CD8-positive, alpha-beta memory T cell (primary cell): ENCODE measurements at regions not wholly inside any gene's neighbourhood (a gene's known extent, or its start where the extent isn't known, plus 50 kb on each side); places are given as distances from the start of the nearest gene placed in this dataset.

Source experiments
- CTCF ChIA-PET: fragments of 350-600 bp; sonication (Branson Sonifier 250); formaldehyde crosslinking; loops from one replicate; lab custom pipeline; 2021; ENCODE audit warnings: antibody characterized with exemption; lab: Charles Lee
- POLR2A ChIA-PET: fragments of 350-600 bp; sonication (Branson Sonifier 250); formaldehyde crosslinking; loops from one replicate; lab custom pipeline; 2021; ENCODE audit warnings: antibody characterized with exemption; lab: Charles Lee
- DNase-seq, 5 donors: peaks; one replicate each; pipeline versions ENCODE4 v3.0.0 to v3.0.0-alpha.2; 2020 to 2022; ENCODE audit warnings: mixed read lengths in 1 of 5
- H3K27ac ChIP-seq: one replicate; pipeline ENCODE4 v1.7.0; 2013; ENCODE audit warnings: low read depth, mild to moderate bottlenecking, low read length, moderate library complexity
- H3K27me3 ChIP-seq: 2 replicates; pipeline ENCODE4 v1.7.0; 2013; ENCODE audit warnings: low read length, mild to moderate bottlenecking; ENCODE audit not compliant: insufficient read depth, poor library complexity, severe bottlenecking
- H3K36me3 ChIP-seq: 2 replicates; pipeline ENCODE4 v1.7.0; 2013; ENCODE audit warnings: mild to moderate bottlenecking, low read length, moderate library complexity; ENCODE audit not compliant: insufficient read depth
- H3K4me1 ChIP-seq: 2 replicates; pipeline ENCODE4 v1.7.0; 2013; ENCODE audit warnings: mild to moderate bottlenecking, low read length, moderate library complexity; ENCODE audit not compliant: insufficient read depth
- H3K4me3 ChIP-seq: 2 replicates; pipeline ENCODE4 v1.7.0; 2013; ENCODE audit warnings: mild to moderate bottlenecking, low read length
- H3K9me3 ChIP-seq: 2 replicates; pipeline ENCODE4 v1.7.0; 2013; ENCODE audit warnings: mild to moderate bottlenecking, low read length
- H3K27ac Mint-ChIP-seq, 8 donors: one replicate each; pipeline ENCODE4 v1.8.0; 2020 to 2021; ENCODE audit warnings: mixed read lengths in 8 of 8, mild to moderate bottlenecking in 6 of 8, inconsistent platforms in 3 of 8, moderate library complexity in 3 of 8
- H3K27me3 Mint-ChIP-seq, 2 donors: one replicate each; pipeline ENCODE4 v1.8.0; 2020 to 2021; ENCODE audit warnings: mixed read lengths in 2 of 2, mild to moderate bottlenecking in 1 of 2, moderate library complexity in 1 of 2
- H3K36me3 Mint-ChIP-seq, 3 donors: one replicate each; pipeline ENCODE4 v1.8.0; 2020 to 2021; ENCODE audit warnings: mixed read lengths in 3 of 3, inconsistent platforms in 1 of 3, mild to moderate bottlenecking in 1 of 3
- H3K4me1 Mint-ChIP-seq, 3 donors: one replicate each; pipeline ENCODE4 v1.8.0; 2020 to 2021; ENCODE audit warnings: mixed read lengths in 3 of 3, inconsistent platforms in 1 of 3, mild to moderate bottlenecking in 1 of 3
- H3K4me3 Mint-ChIP-seq, 7 donors: one replicate each; pipeline ENCODE4 v1.8.0; 2020 to 2021; ENCODE audit warnings: mixed read lengths in 7 of 7, mild to moderate bottlenecking in 6 of 7, moderate library complexity in 4 of 7, inconsistent platforms in 2 of 7
- H3K9me3 Mint-ChIP-seq, 5 donors: one replicate each; pipeline ENCODE4 v1.8.0; 2020 to 2022; ENCODE audit warnings: mixed read lengths in 5 of 5, mild to moderate bottlenecking in 3 of 5, moderate library complexity in 2 of 5, inconsistent platforms in 1 of 5

DNA sequence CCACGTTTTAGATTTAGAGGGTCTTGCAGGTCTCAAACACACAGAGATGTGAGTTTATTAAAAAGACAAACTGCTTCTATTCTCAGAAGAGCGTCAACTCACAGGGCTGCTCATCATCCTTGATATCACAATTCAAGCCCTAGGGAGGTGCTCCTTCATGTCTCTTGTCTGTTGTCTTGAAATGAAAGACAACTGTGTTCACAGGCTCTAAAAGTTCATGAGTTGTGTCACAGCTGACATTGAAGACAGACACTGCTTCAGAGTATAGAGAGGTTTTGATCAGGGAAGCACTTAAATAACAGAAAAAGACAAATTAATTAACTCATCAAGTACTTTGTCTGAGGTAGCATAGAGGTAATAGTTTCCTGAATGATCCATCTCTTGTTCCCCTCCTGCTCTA is 1917.6 kb upstream of the WWC1 start:
- DNase-seq: no peak
- Histone ChIP-seq H3K27me3 (no peaks in the 10 kb centered on the region), H3K9me3 (no peaks in the 10 kb centered on the region), H3K27ac (no peak overlapping the region), H3K4me3 (no peak overlapping the region), H3K4me1 (no peaks in the 10 kb centered on the region), H3K36me3 (no peaks in the 10 kb centered on the region)
- peaks cover 2 to 13% (median 5%) of the 10 kb centered on the region in 5 donors for H3K9me3 Mint-ChIP-seq
- H3K27ac Mint-ChIP-seq: no peak overlapping the region
- H3K4me3 Mint-ChIP-seq: no peak overlapping the region
- H3K36me3 Mint-ChIP-seq: no peaks in the 10 kb centered on the region
- ChIA-PET CTCF (no interaction called here), POLR2A (no interaction called here)
- H3K4me1 Mint-ChIP-seq: peaks cover 0 to 5% (median 2%) of the 10 kb centered on the region in 3 donors
- H3K27me3 Mint-ChIP-seq: no peaks in the 10 kb centered on the region

DNA sequence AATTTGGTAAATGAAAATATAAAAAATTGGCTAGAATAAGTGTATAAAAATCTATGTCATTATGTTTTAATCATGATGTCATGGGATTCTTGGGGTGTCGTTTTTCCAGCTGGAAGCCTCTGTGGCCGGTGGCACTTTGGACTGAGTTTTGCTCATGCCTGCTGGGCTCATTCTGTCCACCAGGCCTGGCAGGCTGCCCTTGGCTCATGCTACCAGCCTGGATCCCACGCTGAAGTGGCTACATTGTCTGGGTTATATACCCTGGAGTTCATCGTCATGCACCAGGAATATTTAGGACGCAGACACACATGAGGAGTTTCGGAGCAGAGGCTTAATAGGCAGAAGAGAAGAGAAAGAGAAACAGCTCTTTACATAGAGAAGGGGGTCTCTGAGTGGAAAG is 1913.7 kb upstream of the WWC1 start:
- DNase-seq: no peak
- Histone ChIP-seq H3K4me3 (no peak overlapping the region), H3K36me3 (no peaks in the 10 kb centered on the region), H3K27me3 (no peaks in the 10 kb centered on the region), H3K27ac (no peak overlapping the region), H3K4me1 (no peaks in the 10 kb centered on the region), H3K9me3 (no peaks in the 10 kb centered on the region)
- ChIA-PET CTCF (no interaction called here), POLR2A (no interaction called here)
- Mint-ChIP-seq H3K27ac (no peak overlapping the region), H3K4me1 (no peaks in the 10 kb centered on the region), H3K4me3 (no peak overlapping the region), H3K9me3 (peaks cover 0 to 14% (median 10%) of the 10 kb centered on the region in 5 donors), H3K27me3 (no peaks in the 10 kb centered on the region), H3K36me3 (no peaks in the 10 kb centered on the region)

DNA sequence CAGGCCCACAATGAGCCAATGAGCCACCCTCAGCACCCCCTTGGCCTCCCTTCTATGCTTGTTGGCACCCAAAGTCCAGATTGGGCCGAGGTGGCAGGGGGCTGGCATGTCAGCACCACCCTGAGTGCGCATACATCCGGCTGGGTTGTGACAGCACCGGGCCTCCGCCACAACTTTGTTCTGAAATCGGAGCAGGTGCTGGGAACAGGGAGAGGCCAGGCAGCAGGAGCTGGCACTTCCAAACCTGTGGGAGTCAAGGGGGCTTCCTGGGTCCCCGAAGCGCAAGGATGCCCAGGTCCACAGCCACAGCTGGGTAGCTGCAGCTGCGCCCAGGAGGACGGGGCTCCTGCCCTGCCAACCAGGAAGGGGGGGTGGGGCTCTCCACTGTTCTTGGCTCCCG is 1911.9 kb upstream of the WWC1 start:
- no peak overlapping the region for H3K4me3 Mint-ChIP-seq
- no peak overlapping the region for H3K4me3 ChIP-seq
- no peaks in the 10 kb centered on the region for H3K4me1 ChIP-seq
- ChIA-PET CTCF (no interaction called here), POLR2A (no interaction called here)
- H3K4me1 Mint-ChIP-seq: no peaks in the 10 kb centered on the region
- H3K36me3 Mint-ChIP-seq: no peaks in the 10 kb centered on the region
- no peaks in the 10 kb centered on the region for H3K27me3 ChIP-seq
- H3K36me3 ChIP-seq: no peaks in the 10 kb centered on the region
- no peak overlapping the region for H3K27ac ChIP-seq
- H3K9me3 ChIP-seq: no peaks in the 10 kb centered on the region
- peaks cover 0 to 20% (median 8%) of the 10 kb centered on the region in 5 donors for H3K9me3 Mint-ChIP-seq
- no peaks in the 10 kb centered on the region for H3K27me3 Mint-ChIP-seq
- H3K27ac Mint-ChIP-seq: no peak overlapping the region
- no peak for DNase-seq

DNA sequence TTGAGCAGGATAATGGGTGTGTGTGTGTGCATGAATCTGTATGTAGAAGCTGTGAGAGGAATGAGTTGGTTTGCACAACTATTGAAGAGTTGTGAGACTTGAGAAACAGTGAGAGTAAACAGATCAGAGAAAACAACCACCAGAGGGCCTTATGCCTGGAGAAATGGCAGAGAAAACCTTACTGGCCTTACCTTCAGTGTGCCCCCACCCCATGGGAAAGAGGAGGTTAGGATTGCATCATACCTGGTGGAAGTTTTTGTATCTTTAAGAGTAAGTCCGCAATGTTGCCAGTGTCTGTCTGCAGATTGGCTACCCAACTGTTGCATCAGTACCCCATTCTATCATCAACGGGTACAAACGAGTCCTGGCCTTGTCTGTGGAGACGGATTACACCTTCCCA is 1909.4 kb upstream of the WWC1 start:
- no peak for DNase-seq
- Mint-ChIP-seq H3K36me3 (no peaks in the 10 kb centered on the region), H3K4me1 (no peaks in the 10 kb centered on the region), H3K9me3 (peaks cover 3 to 23% (median 10%) of the 10 kb centered on the region in 5 donors), H3K27ac (no peak overlapping the region), H3K4me3 (no peak overlapping the region), H3K27me3 (no peaks in the 10 kb centered on the region)
- Histone ChIP-seq H3K9me3 (no peaks in the 10 kb centered on the region), H3K27ac (no peak overlapping the region), H3K27me3 (no peaks in the 10 kb centered on the region), H3K4me1 (no peaks in the 10 kb centered on the region), H3K4me3 (no peak overlapping the region), H3K36me3 (no peaks in the 10 kb centered on the region)
- POLR2A ChIA-PET: no interaction called here
- CTCF ChIA-PET: no interaction called here

- H3K9me3 Mint-ChIP-seq: peaks cover 5 to 45% (median 10%) of the 10 kb centered on the region in 5 donors
- H3K36me3 ChIP-seq: no peaks in the 10 kb centered on the region
- H3K4me3 ChIP-seq: no peak overlapping the region
- H3K27me3 Mint-ChIP-seq: no peaks in the 10 kb centered on the region
- H3K27me3 ChIP-seq: no peaks in the 10 kb centered on the region
- H3K27ac Mint-ChIP-seq: no peak overlapping the region
- H3K4me1 Mint-ChIP-seq: no peaks in the 10 kb centered on the region
- H3K4me1 ChIP-seq: no peaks in the 10 kb centered on the region
- H3K27ac ChIP-seq: no peak overlapping the region
- H3K36me3 Mint-ChIP-seq: peaks cover 0 to 2% (median 0%) of the 10 kb centered on the region in 3 donors
- ChIA-PET POLR2A (no interaction called here), CTCF (no interaction called here)
- H3K9me3 ChIP-seq: no peaks in the 10 kb centered on the region
- DNase-seq: no peak
- no peak overlapping the region for H3K4me3 Mint-ChIP-seq
These were observed 1893.3 kb upstream of the WWC1 start for GRCh38 chr5:166398131-166398530.

- Histone ChIP-seq H3K9me3 (no peaks in the 10 kb centered on the region), H3K4me3 (no peak overlapping the region), H3K27me3 (no peaks in the 10 kb centered on the region), H3K4me1 (no peaks in the 10 kb centered on the region), H3K36me3 (no peaks in the 10 kb centered on the region), H3K27ac (no peak overlapping the region)
- no peak for DNase-seq
- ChIA-PET POLR2A (no interaction called here), CTCF (no interaction called here)
- Mint-ChIP-seq H3K4me1 (no peaks in the 10 kb centered on the region), H3K36me3 (peaks cover 0 to 2% (median 0%) of the 10 kb centered on the region in 3 donors), H3K9me3 (peaks cover 2 to 34% (median 7%) of the 10 kb centered on the region in 5 donors), H3K27me3 (no peaks in the 10 kb centered on the region), H3K27ac (no peak overlapping the region), H3K4me3 (no peak overlapping the region)
These were observed 1891.7 kb upstream of the WWC1 start for GRCh38 chr5:166399781-166400180.

DNA sequence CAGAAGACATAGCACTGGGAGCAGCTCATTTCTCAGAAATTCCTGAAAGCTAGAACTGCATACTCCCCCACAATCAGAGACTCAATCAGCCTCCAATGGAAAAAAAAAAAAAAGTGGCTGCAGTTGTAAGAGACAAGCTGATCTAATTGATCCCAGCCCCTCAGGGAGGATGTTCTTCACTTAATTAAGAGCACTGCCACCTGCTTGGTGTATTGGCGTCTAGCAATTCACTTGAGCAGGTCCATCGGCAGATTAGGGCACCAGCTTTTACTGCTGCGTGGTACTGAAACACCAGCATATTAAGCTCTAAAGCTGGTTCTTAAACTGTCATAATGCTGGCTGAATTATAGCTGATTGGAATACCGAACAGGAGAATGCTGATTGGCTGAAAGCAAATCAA is 1890.1 kb upstream of the WWC1 start:
- H3K4me3 Mint-ChIP-seq: no peak overlapping the region
- peaks cover 0 to 2% (median 0%) of the 10 kb centered on the region in 3 donors for H3K36me3 Mint-ChIP-seq
- Histone ChIP-seq H3K27ac (no peak overlapping the region), H3K4me1 (no peaks in the 10 kb centered on the region), H3K27me3 (no peaks in the 10 kb centered on the region), H3K36me3 (no peaks in the 10 kb centered on the region), H3K4me3 (no peak overlapping the region), H3K9me3 (no peaks in the 10 kb centered on the region)
- H3K4me1 Mint-ChIP-seq: no peaks in the 10 kb centered on the region
- ChIA-PET POLR2A (no interaction called here), CTCF (interaction anchor here (1.1 kb wide), 1 partner anchor 18 kb away, joined by 3 read pairs; no protein-coding TSS in a partner anchor)
- no peaks in the 10 kb centered on the region for H3K27me3 Mint-ChIP-seq
- H3K9me3 Mint-ChIP-seq: peaks cover 2 to 30% (median 7%) of the 10 kb centered on the region in 5 donors
- H3K27ac Mint-ChIP-seq: no peak overlapping the region
- no peak for DNase-seq

DNA sequence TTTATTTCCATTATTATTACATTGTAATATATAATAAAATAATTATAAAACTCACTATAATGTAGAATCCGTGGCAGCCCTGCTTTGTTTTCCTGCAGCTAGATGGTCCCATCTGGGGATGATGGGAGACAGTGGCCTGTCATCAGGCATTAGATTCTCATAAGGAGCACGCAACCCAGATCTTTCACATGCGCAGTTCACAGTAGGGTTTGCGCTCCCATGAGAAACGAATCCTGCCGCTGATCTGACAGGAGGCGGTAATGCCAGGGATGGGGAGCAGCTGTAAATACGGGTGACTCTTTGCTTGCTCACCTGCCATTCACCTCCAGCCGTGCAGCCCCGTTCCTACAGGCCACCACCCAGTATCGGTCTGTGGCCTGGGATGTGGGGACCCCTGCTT is 1879.3 kb upstream of the WWC1 start:
- DNase-seq: no peak
- CTCF ChIA-PET: no interaction called here
- peaks cover 0 to 1% of the 10 kb centered on the region in 2 donors for H3K27me3 Mint-ChIP-seq

DNA sequence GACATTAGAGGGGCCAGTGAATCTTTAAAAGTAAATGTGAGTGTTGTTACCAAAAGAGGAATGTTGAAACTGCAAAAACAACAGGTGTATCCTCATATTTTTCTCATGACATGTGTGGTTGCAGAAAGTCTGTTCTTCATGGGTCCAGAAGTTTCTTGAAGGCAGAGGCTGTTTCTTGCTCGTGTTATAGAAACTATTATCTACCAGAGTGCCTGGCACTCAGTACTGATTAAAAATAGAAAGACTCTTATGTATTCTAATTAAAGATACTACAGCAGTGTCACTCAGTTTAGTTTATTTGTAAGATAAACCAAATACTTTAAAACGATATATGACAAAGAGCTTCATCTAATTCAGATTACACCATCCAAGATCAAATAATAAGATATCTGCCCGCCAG is 1864.2 kb upstream of the WWC1 start:
- Histone ChIP-seq H3K9me3 (no peaks in the 10 kb centered on the region), H3K4me1 (no peaks in the 10 kb centered on the region), H3K27ac (no peak overlapping the region), H3K4me3 (no peak overlapping the region), H3K27me3 (no peaks in the 10 kb centered on the region), H3K36me3 (no peaks in the 10 kb centered on the region)
- POLR2A ChIA-PET: no interaction called here
- Mint-ChIP-seq H3K4me1 (no peaks in the 10 kb centered on the region), H3K27me3 (no peaks in the 10 kb centered on the region), H3K4me3 (no peak overlapping the region), H3K9me3 (peaks cover 7 to 42% (median 15%) of the 10 kb centered on the region in 5 donors), H3K36me3 (no peaks in the 10 kb centered on the region), H3K27ac (no peak overlapping the region)
- no peak for DNase-seq
- CTCF ChIA-PET: no interaction called here

More for the DNA sequence above, 1879.3 kb upstream of the WWC1 start:
- Histone ChIP-seq H3K27me3 (no peaks in the 10 kb centered on the region), H3K4me1 (no peaks in the 10 kb centered on the region), H3K36me3 (no peaks in the 10 kb centered on the region), H3K9me3 (no peaks in the 10 kb centered on the region), H3K27ac (no peak overlapping the region), H3K4me3 (no peak overlapping the region)
- H3K36me3 Mint-ChIP-seq: no peaks in the 10 kb centered on the region
- no peak overlapping the region for H3K4me3 Mint-ChIP-seq
- peaks cover 5 to 22% (median 7%) of the 10 kb centered on the region in 5 donors for H3K9me3 Mint-ChIP-seq
- POLR2A ChIA-PET: no interaction called here
- H3K27ac Mint-ChIP-seq: no peak overlapping the region
- H3K4me1 Mint-ChIP-seq: no peaks in the 10 kb centered on the region
